ENCODE measurements at regions not wholly inside any gene's neighbourhood (a gene's known extent, or its start where the extent isn't known, plus 50 kb on each side); places are given as distances from the start of the nearest gene placed in this dataset.
"Not testable (repeated sequence)": the region's sequence is repeated elsewhere in the genome, so short reads cannot be mapped to it uniquely, and the experiment has no call there.

DNA sequence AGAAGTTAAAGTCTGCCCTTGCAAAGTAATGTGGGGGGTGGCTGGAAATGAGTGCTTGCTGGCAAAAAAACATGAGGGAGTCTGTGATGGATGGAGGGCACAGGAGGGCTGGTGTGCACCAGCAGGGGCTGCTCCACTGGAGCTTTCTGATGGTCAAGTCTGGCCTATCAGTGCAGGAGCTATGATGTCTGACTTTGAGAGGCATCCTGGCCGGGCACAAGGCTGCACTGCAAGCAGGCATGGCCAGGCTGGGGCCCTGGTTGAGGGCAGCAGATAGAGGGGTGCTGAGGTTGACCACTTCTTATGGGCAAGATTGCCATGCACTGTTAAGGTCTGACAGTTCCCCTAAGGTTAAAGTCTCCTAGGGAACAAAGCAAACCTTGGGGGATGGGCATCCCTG lies 1140.2 kb downstream of the FAM133A start:
- TF ChIP-seq, protein P1, sequence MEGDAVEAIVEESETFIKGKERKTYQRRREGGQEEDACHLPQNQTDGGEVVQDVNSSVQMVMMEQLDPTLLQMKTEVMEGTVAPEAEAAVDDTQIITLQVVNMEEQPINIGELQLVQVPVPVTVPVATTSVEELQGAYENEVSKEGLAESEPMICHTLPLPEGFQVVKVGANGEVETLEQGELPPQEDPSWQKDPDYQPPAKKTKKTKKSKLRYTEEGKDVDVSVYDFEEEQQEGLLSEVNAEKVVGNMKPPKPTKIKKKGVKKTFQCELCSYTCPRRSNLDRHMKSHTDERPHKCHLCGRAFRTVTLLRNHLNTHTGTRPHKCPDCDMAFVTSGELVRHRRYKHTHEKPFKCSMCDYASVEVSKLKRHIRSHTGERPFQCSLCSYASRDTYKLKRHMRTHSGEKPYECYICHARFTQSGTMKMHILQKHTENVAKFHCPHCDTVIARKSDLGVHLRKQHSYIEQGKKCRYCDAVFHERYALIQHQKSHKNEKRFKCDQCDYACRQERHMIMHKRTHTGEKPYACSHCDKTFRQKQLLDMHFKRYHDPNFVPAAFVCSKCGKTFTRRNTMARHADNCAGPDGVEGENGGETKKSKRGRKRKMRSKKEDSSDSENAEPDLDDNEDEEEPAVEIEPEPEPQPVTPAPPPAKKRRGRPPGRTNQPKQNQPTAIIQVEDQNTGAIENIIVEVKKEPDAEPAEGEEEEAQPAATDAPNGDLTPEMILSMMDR (conservative IDR thresholded peaks at IDR 0.05; ENCODE audit: control insufficient read depth, insufficient read depth, low read depth, low read length), result no peak
- no peak for DNase-seq (ENCODE audit: low read depth)
- no peak overlapping the region for H3K4me3 ChIP-seq (ENCODE audit: control insufficient read depth, low read depth, low read length)

DNA sequence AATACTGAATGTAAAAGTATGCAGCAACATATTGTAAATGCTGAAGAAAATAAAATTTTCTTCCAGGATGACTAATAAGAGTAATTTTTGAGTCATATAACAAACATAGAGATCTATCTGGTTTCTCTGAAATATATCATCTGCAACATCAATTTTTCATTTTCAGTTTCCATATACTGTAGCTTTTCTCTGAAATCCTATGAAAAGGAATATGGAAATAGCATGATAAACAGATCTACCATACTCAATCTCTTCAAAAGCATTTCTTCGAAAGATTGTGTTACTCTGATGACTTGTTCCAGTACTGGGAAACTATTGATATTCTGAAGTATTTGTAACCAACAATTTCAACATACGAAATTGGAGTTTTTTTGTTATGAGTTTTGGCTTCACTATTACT lies 1156.7 kb downstream of the FAM133A start:
- TF ChIP-seq, protein P1 (conservative IDR thresholded peaks at IDR 0.05; ENCODE audit: control insufficient read depth, insufficient read depth, low read depth, low read length), result no peak
- H3K4me3 ChIP-seq (ENCODE audit: control insufficient read depth, low read depth, low read length), result no peak overlapping the region
- DNase-seq (ENCODE audit: low read depth), result no peak

DNA sequence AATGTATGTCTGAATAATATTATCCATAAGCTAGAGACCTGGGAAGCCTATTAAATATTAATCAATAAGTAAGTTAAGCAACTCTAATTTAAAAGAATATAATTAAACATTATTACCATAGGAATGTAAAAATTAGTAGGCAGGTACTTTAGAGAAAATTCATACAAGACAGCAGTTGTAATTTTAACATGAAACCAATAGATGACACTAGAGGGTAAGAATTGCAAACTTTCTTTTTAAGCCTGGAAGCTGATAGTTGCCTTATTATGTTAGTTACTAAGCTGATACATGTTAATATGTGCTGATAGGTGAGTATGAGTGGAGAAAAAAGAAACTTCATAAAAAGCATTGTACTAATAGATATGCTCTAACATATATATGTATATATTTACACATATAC lies 1157.4 kb downstream of the FAM133A start:
- DNase-seq (ENCODE audit: low read depth), result peak; percentile 28
- TF ChIP-seq, protein P1 (conservative IDR thresholded peaks at IDR 0.05; ENCODE audit: control insufficient read depth, insufficient read depth, low read depth, low read length), result peak; percentile 47
- no peak overlapping the region for H3K4me3 ChIP-seq (ENCODE audit: control insufficient read depth, low read depth, low read length)

DNA sequence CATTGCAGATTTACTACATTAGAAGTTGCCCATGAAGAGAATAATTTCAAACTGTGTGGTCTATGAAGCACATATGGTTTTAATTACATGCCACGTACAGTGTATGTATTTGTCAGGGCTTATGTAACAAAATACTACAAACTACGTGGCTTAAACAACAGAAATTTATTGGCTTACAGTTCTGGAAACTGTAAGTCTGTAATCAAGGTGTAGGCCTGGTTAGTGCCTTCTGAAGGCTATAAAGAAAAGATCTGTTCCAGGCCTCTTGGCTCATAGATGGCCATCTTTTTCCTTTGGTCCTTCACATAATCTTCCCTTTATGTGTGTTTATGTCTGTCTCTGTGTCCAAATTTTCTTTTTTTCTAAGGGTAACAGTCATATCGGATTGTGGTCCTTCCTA lies 1160.2 kb downstream of the FAM133A start:
- H3K4me3 ChIP-seq (ENCODE audit: control insufficient read depth, low read depth, low read length), result no peak overlapping the region
- TF ChIP-seq, protein P1 (conservative IDR thresholded peaks at IDR 0.05; ENCODE audit: control insufficient read depth, insufficient read depth, low read depth, low read length), result no peak
- no peak for DNase-seq (ENCODE audit: low read depth)

DNA sequence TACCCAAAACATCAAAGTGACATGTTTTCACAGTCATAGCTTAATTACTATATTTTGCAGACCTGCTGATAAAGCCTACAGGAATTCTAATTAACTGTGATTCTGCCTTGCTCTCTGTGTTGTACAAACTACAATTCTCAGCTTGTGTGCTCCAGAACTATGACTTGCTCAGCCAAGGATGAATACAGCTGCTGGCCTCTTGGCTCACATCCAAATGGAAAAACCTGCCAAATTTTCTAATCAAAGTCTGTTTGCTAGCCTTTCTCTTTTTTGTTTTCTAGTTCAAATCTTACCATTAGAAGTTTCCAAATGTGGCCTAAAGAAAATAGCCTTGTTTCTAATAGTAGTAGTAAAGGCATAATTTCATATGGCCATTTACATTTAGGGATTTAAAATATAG lies 1176.8 kb downstream of the FAM133A start:
- no peak overlapping the region for H3K4me3 ChIP-seq (ENCODE audit: control insufficient read depth, low read depth, low read length)
- no peak for DNase-seq (ENCODE audit: low read depth)
- TF ChIP-seq, protein P1 (conservative IDR thresholded peaks at IDR 0.05; ENCODE audit: control insufficient read depth, insufficient read depth, low read depth, low read length), result no peak

DNA sequence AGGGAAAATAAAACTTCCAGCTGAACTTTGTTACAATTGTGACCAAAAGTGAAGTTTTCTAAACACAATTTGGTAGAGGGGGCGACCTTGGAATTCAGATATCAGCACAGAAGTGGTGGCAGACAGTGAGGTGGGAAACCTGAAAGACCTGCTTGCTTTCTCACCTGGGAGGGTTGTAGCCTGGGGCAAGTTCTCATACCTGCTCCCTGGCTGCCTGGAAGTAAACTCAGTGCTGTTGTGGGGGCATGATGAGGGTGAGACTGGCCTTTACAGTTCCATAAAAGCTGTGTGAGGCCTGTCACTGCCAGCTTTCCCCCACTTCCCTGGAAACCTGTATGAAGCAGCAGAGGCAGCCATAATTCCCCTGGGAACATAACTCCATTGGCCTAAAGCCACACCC lies 1180.2 kb downstream of the FAM133A start:
- no peak for DNase-seq (ENCODE audit: low read depth)
- TF ChIP-seq, protein P1 (conservative IDR thresholded peaks at IDR 0.05; ENCODE audit: control insufficient read depth, insufficient read depth, low read depth, low read length), result no peak
- H3K4me3 ChIP-seq (ENCODE audit: control insufficient read depth, low read depth, low read length), result no peak overlapping the region

DNA sequence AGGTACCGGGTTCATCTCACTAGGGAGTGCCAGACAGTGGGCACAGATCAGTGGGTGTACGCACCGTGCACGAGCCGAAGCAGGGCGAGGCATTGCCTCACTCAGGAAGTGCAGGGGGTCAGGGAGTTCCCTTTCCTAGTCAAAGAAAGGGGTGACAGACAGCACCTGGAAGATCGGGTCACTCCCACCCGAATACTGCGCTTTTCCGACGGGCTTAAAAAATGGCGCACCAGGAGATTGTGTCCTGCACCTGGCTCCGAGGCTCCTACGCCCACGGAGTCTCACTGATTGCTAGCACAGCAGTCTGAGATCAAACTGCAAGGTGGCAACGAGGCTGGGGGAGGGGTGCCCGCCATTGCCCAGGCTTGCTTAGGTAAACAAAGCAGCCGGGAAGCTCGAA lies 1188.5 kb downstream of the FAM133A start:
- not testable (repeated sequence) for H3K4me3 ChIP-seq (ENCODE audit: control insufficient read depth, low read depth, low read length); DNase-seq (ENCODE audit: low read depth)

Measured in fibroblast of mammary gland (primary cell).